ENCODE measurements at regions not wholly inside any gene's neighbourhood (a gene's known extent, or its start where the extent isn't known, plus 50 kb on each side); places are given as distances from the start of the nearest gene placed in this dataset.

- Mint-ChIP-seq H3K4me1 (peaks cover 9% of the 10 kb centered on the region), H3K36me3 (no peaks in the 10 kb centered on the region), H3K4me3 (no peak overlapping the region), H3K27ac (no peak overlapping the region), H3K9me3 (peaks cover 4% of the 10 kb centered on the region)
- ATAC-seq (no peak), DNase-seq (ENCODE audit: low spot score in 2 of 2) (no peak)
Observed at GRCh38 chr12:89172224-89172623, 180.1 kb downstream of the DUSP6 start.

GRCh38 chr12:89169321-89169720 is 183.0 kb downstream of the DUSP6 start:
- ATAC-seq (no peak), DNase-seq (ENCODE audit: low spot score in 2 of 2) (no peak)
- peaks cover 22% of the 10 kb centered on the region for H3K4me1 Mint-ChIP-seq
- H3K4me3 Mint-ChIP-seq = no peak overlapping the region
- H3K36me3 Mint-ChIP-seq = no peaks in the 10 kb centered on the region
- H3K9me3 Mint-ChIP-seq = peaks cover 4% of the 10 kb centered on the region
- no peak overlapping the region for H3K27ac Mint-ChIP-seq

GRCh38 chr12:89167986-89168385 is 184.3 kb downstream of the DUSP6 start:
- no peak overlapping the region for H3K4me3 Mint-ChIP-seq
- ATAC-seq (no peak), DNase-seq (ENCODE audit: low spot score in 2 of 2) (no peak)
- no peak overlapping the region for H3K27ac Mint-ChIP-seq
- peaks cover 4% of the 10 kb centered on the region for H3K9me3 Mint-ChIP-seq
- H3K36me3 Mint-ChIP-seq = no peaks in the 10 kb centered on the region
- peaks cover 22% of the 10 kb centered on the region for H3K4me1 Mint-ChIP-seq

- Mint-ChIP-seq H3K36me3 (no peaks in the 10 kb centered on the region), H3K9me3 (peaks cover 4% of the 10 kb centered on the region), H3K27ac (peak overlapping the region; percentile 79), H3K4me3 (no peak overlapping the region), H3K4me1 (peaks cover 22% of the 10 kb centered on the region)
- ATAC-seq (peak; percentile 6), DNase-seq (ENCODE audit: low spot score in 2 of 2) (no peak)
Observed at GRCh38 chr12:89166525-89166934, 185.8 kb downstream of the DUSP6 start.

- H3K9me3 Mint-ChIP-seq = peaks cover 4% of the 10 kb centered on the region
- peak overlapping the region; percentile 79 for H3K27ac Mint-ChIP-seq
- no peak for DNase-seq (ENCODE audit: low spot score in 2 of 2)
- ATAC-seq = no peak
- peaks cover 22% of the 10 kb centered on the region for H3K4me1 Mint-ChIP-seq
- no peaks in the 10 kb centered on the region for H3K36me3 Mint-ChIP-seq
- no peak overlapping the region for H3K4me3 Mint-ChIP-seq
Observed at GRCh38 chr12:89166121-89166520, 186.2 kb downstream of the DUSP6 start.

- H3K9me3 Mint-ChIP-seq = peaks cover 4% of the 10 kb centered on the region
- H3K4me1 Mint-ChIP-seq = peaks cover 22% of the 10 kb centered on the region
- no peak overlapping the region for H3K4me3 Mint-ChIP-seq
- ATAC-seq (no peak), DNase-seq (ENCODE audit: low spot score in 2 of 2) (no peak)
- H3K36me3 Mint-ChIP-seq = no peaks in the 10 kb centered on the region
- H3K27ac Mint-ChIP-seq = no peak overlapping the region
Observed at GRCh38 chr12:89165703-89166102, 186.6 kb downstream of the DUSP6 start.

- DNase-seq (ENCODE audit: low spot score in 2 of 2) (no peak), ATAC-seq (no peak)
- no peak overlapping the region for H3K27ac Mint-ChIP-seq
- H3K9me3 Mint-ChIP-seq = no peaks in the 10 kb centered on the region
- no peak overlapping the region for H3K4me3 Mint-ChIP-seq
- H3K36me3 Mint-ChIP-seq = no peaks in the 10 kb centered on the region
- peaks cover 20% of the 10 kb centered on the region for H3K4me1 Mint-ChIP-seq
Observed at GRCh38 chr12:89163918-89164317, 188.4 kb downstream of the DUSP6 start.

GRCh38 chr12:89162589-89163261 is 189.6 kb downstream of the DUSP6 start:
- Mint-ChIP-seq H3K4me3 (no peak overlapping the region), H3K4me1 (peaks cover 14% of the 10 kb centered on the region), H3K9me3 (no peaks in the 10 kb centered on the region), H3K27ac (no peak overlapping the region), H3K36me3 (no peaks in the 10 kb centered on the region)
- DNase-seq (ENCODE audit: low spot score in 2 of 2) (peak; percentile 26 to 80), ATAC-seq (peak; percentile 97)

- Mint-ChIP-seq H3K36me3 (no peaks in the 10 kb centered on the region), H3K4me3 (no peak overlapping the region), H3K4me1 (peaks cover 21% of the 10 kb centered on the region), H3K27ac (no peak overlapping the region), H3K9me3 (no peaks in the 10 kb centered on the region)
- ATAC-seq (no peak), DNase-seq (ENCODE audit: low spot score in 2 of 2) (no peak)
Observed at GRCh38 chr12:89161557-89161956, 190.7 kb downstream of the DUSP6 start.

- H3K9me3 Mint-ChIP-seq = no peaks in the 10 kb centered on the region
- H3K4me1 Mint-ChIP-seq = peaks cover 22% of the 10 kb centered on the region
- no peak for DNase-seq (ENCODE audit: low spot score in 2 of 2)
- peak; percentile 56 for ATAC-seq
- H3K27ac Mint-ChIP-seq = no peak overlapping the region
- no peaks in the 10 kb centered on the region for H3K36me3 Mint-ChIP-seq
- no peak overlapping the region for H3K4me3 Mint-ChIP-seq
Observed at GRCh38 chr12:89160716-89161123, 191.6 kb downstream of the DUSP6 start.

- peaks cover 17% of the 10 kb centered on the region for H3K4me1 Mint-ChIP-seq
- H3K4me3 Mint-ChIP-seq = no peak overlapping the region
- no peak for ATAC-seq
- no peaks in the 10 kb centered on the region for H3K36me3 Mint-ChIP-seq
- no peaks in the 10 kb centered on the region for H3K9me3 Mint-ChIP-seq
- DNase-seq (ENCODE audit: low spot score in 2 of 2) = no peak
- H3K27ac Mint-ChIP-seq = no peak overlapping the region
Observed at GRCh38 chr12:89157413-89157812, 194.9 kb downstream of the DUSP6 start.

GRCh38 chr12:89156862-89157262 is 195.4 kb downstream of the DUSP6 start:
- ATAC-seq (peak; percentile 76), DNase-seq (ENCODE audit: low spot score in 2 of 2) (no peak)
- Mint-ChIP-seq H3K4me3 (peak overlapping the region; percentile 14), H3K36me3 (no peaks in the 10 kb centered on the region), H3K4me1 (peaks cover 17% of the 10 kb centered on the region), H3K27ac (peak overlapping the region; percentile 76), H3K9me3 (no peaks in the 10 kb centered on the region)

- peak overlapping the region; percentile 76 for H3K27ac Mint-ChIP-seq
Observed at GRCh38 chr12:89156340-89156739, 196.0 kb downstream of the DUSP6 start.

GRCh38 chr12:89155826-89156225 is 196.5 kb downstream of the DUSP6 start:
- DNase-seq (ENCODE audit: low spot score in 2 of 2) = no peak
- ATAC-seq = no peak
- H3K4me1 Mint-ChIP-seq = peaks cover 17% of the 10 kb centered on the region
- no peaks in the 10 kb centered on the region for H3K36me3 Mint-ChIP-seq
- H3K9me3 Mint-ChIP-seq = peaks cover 4% of the 10 kb centered on the region
- H3K27ac Mint-ChIP-seq = peak overlapping the region; percentile 76
- no peak overlapping the region for H3K4me3 Mint-ChIP-seq

More at GRCh38 chr12:89156340-89156739, 196.0 kb downstream of the DUSP6 start:
- Mint-ChIP-seq H3K4me1 (peaks cover 17% of the 10 kb centered on the region), H3K36me3 (no peaks in the 10 kb centered on the region), H3K9me3 (no peaks in the 10 kb centered on the region), H3K4me3 (peak overlapping the region; percentile 14)
- no peak for DNase-seq (ENCODE audit: low spot score in 2 of 2)
- ATAC-seq = no peak

GRCh38 chr12:89154743-89155499 is 197.4 kb downstream of the DUSP6 start:
- ATAC-seq (no peak), DNase-seq (ENCODE audit: low spot score in 2 of 2) (no peak)
- H3K27ac Mint-ChIP-seq = no peak overlapping the region
- H3K4me3 Mint-ChIP-seq = no peak overlapping the region
- peaks cover 17% of the 10 kb centered on the region for H3K4me1 Mint-ChIP-seq
- H3K36me3 Mint-ChIP-seq = no peaks in the 10 kb centered on the region
- peaks cover 8% of the 10 kb centered on the region for H3K9me3 Mint-ChIP-seq

GRCh38 chr12:89153341-89153740 is 199.0 kb downstream of the DUSP6 start:
- Mint-ChIP-seq H3K4me3 (no peak overlapping the region), H3K4me1 (peaks cover 17% of the 10 kb centered on the region), H3K27ac (no peak overlapping the region), H3K36me3 (no peaks in the 10 kb centered on the region), H3K9me3 (peaks cover 8% of the 10 kb centered on the region)
- no peak for DNase-seq (ENCODE audit: low spot score in 2 of 2)
- ATAC-seq = no peak
